ENCODE measurements at regions not wholly inside any gene's neighbourhood (a gene's known extent, or its start where the extent isn't known, plus 50 kb on each side); places are given as distances from the start of the nearest gene placed in this dataset.

- intact Hi-C loops (cut with micrococcal nuclease) = no loop called here
- Mint-ChIP-seq H3K4me3 (no peak overlapping the region), H3K9me3 (no peaks in the 10 kb centered on the region), H3K36me3 (no peaks in the 10 kb centered on the region), H3K27me3 (ENCODE audit: low read depth in 3 of 3) (peaks cover 0 to 12% (median 2%) of the 10 kb centered on the region in 3 donors), H3K4me1 (peaks cover 13% of the 10 kb centered on the region), H3K27ac (peak overlapping the region in 1 of 7 donors; percentile 44)
- 71% methylated on average over 2 of the region's 2 CpGs for WGBS (ENCODE audit: insufficient coverage)
- Histone ChIP-seq H3K27ac (ENCODE audit: low read depth in 1 of 2, low read length in 2 of 2) (no peak overlapping the region), H3K4me1 (ENCODE audit: control insufficient read depth in 1 of 2, insufficient read depth in 2 of 2, low read length in 2 of 2) (no peaks in the 10 kb centered on the region), H3K27me3 (ENCODE audit: control insufficient read depth in 2 of 2, insufficient read depth in 2 of 2, low read length in 2 of 2) (no peaks in the 10 kb centered on the region), H4K20me1 (ENCODE audit: insufficient read depth, low read length) (no peaks in the 10 kb centered on the region), H2AFZ (ENCODE audit: insufficient read depth, low read depth, low read length, poor library complexity, severe bottlenecking) (no peak overlapping the region), H3K4me2 (replicated peaks; ENCODE audit: extremely low read depth, low read length, poor library complexity, severe bottlenecking) (no peak overlapping the region), H3K36me3 (replicated peaks in 1 of 2; ENCODE audit: control insufficient read depth in 1 of 2, insufficient read depth in 2 of 2, low read length in 2 of 2) (no peaks in the 10 kb centered on the region), H3K9ac (ENCODE audit: insufficient read depth, low read length, poor library complexity, severe bottlenecking) (no peak overlapping the region), H3K9me3 (replicated peaks in 1 of 2; ENCODE audit: control insufficient read depth in 1 of 2, insufficient read depth in 1 of 2, low read length in 2 of 2) (no peaks in the 10 kb centered on the region), H3K79me2 (ENCODE audit: insufficient read depth, low read length) (no peaks in the 10 kb centered on the region), H3K4me3 (replicated peaks in 1 of 3; ENCODE audit: low read depth in 2 of 3, low read length in 3 of 3) (no peak overlapping the region)
- no peak for TF ChIP-seq CTCF (IDR thresholded peaks at IDR 0.05)
- no peak for DNase-seq
Measured at GRCh38 chr3:160049565-160049964, 60.9 kb downstream of the IL12A start.

- Histone ChIP-seq H3K4me2 (replicated peaks; ENCODE audit: extremely low read depth, low read length, poor library complexity, severe bottlenecking) (no peak overlapping the region), H4K20me1 (ENCODE audit: insufficient read depth, low read length) (no peaks in the 10 kb centered on the region), H3K9me3 (replicated peaks in 1 of 2; ENCODE audit: control insufficient read depth in 1 of 2, insufficient read depth in 1 of 2, low read length in 2 of 2) (no peaks in the 10 kb centered on the region), H3K27me3 (ENCODE audit: control insufficient read depth in 2 of 2, insufficient read depth in 2 of 2, low read length in 2 of 2) (no peaks in the 10 kb centered on the region), H2AFZ (ENCODE audit: insufficient read depth, low read depth, low read length, poor library complexity, severe bottlenecking) (no peak overlapping the region), H3K9ac (ENCODE audit: insufficient read depth, low read length, poor library complexity, severe bottlenecking) (no peak overlapping the region), H3K36me3 (replicated peaks in 1 of 2; ENCODE audit: control insufficient read depth in 1 of 2, insufficient read depth in 2 of 2, low read length in 2 of 2) (no peaks in the 10 kb centered on the region), H3K4me3 (replicated peaks in 1 of 3; ENCODE audit: low read depth in 2 of 3, low read length in 3 of 3) (no peak overlapping the region), H3K27ac (ENCODE audit: low read depth in 1 of 2, low read length in 2 of 2) (no peak overlapping the region), H3K79me2 (ENCODE audit: insufficient read depth, low read length) (no peaks in the 10 kb centered on the region), H3K4me1 (ENCODE audit: control insufficient read depth in 1 of 2, insufficient read depth in 2 of 2, low read length in 2 of 2) (no peaks in the 10 kb centered on the region)
- intact Hi-C loops (cut with micrococcal nuclease) = no loop called here
- no peak for DNase-seq
- Mint-ChIP-seq H3K27me3 (ENCODE audit: low read depth in 3 of 3) (peaks cover 0 to 9% (median 2%) of the 10 kb centered on the region in 3 donors), H3K27ac (no peak overlapping the region), H3K36me3 (no peaks in the 10 kb centered on the region), H3K4me3 (no peak overlapping the region), H3K9me3 (no peaks in the 10 kb centered on the region), H3K4me1 (peaks cover 13% of the 10 kb centered on the region)
- WGBS (ENCODE audit: insufficient coverage) = 83% methylated on average over 2 of the region's 5 CpGs
- no peak for TF ChIP-seq CTCF (IDR thresholded peaks at IDR 0.05)
Measured at GRCh38 chr3:160049988-160050387, 61.4 kb downstream of the IL12A start.
